DLD1 (cell line): ENCODE measurements at regions not wholly inside any gene's neighbourhood (a gene's known extent, or its start where the extent isn't known, plus 50 kb on each side); places are given as distances from the start of the nearest gene placed in this dataset.

Source experiments
- in situ Hi-C: cut with HindIII; loops from 2 replicates; pipeline ENCODE4 v1.10.0; 2017; ENCODE audit warnings: low sequenced_read_pairs

DNA sequence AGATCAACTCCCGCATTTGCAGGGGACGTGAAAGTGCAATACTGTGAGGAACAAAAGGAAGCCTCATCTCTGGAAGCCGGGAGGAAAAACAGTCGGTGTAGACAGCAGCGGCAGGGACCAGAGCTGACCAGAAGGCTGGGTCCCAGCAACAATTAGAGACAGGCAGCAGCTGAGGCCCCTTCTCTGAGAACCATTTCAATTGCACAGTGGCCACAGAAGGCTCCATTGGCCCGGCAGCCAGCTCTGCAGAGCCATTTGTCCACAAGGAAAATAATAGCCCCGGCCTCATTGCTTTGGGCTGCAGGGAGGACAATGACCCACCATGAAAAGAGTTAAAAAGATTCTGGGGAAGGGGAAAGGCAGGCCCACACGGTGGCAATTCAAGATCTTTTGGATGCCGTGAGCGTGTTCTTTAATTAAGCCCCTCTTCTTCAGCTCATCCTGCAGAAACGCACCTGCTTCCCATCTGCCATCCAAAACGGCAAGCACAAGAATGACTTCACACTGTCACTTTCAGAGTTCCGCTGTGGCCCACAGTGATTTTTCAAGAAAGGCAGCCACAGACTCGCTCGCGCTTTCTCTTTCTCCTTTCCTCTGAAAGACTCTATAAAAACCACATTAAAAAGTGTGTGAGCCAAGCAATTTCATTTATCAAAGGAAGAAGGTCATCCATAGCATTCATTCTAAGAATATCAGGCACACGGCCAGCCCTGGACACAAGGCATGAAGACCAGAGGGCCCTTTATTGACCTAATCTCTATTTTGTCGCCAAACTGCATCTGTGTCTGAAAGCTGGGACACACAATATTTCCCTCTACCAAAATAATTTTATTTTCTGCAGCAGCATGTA lies 293.6 kb downstream of the SOX11 start:
- in situ Hi-C loops = no loop called here

DNA sequence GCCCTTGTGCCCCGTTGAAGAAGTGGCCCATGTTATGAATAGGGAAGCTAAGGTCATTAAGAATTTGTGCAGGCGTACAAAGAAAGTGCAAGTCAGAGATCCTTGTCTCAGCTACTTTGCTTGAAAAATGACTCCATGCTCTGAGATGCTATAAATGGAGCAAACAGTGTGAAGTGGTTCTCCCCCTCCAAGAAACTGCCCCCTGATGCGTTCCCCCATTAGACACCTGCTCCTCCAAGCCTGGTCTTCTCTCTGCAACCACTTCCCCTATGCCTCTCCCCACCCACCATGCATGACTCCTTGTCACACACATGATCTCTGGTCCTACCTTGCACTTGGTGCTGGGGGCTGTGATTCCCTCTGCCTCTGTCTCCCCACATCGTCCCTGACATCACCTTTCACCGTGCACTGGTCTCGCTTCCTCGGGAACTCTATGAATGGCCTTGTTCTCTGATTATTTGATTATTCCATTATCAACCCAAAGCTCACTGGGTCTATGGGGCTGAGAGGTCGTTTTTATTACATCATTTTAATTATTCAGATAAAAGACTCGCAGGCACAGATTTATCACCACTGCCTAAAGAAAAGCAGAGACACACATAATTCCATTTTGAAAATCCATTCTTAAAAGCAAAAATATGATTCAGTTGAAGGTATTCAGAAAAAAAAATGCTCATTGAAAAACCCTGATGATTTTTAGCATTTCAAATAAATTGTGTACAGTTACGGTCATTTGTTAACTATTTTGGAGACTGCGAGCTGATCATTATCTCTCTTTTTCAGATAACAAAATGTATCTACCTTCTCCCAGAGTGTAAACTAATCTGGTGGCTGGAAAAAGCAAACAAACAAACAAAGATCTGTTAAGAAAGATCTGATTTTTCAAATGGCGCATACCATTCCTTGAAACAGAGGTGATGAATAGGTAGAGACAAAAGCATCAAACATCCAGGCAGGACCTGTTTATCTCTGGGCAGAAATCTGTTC lies 294.9 kb downstream of the SOX11 start:
- in situ Hi-C loops = no loop called here

DNA sequence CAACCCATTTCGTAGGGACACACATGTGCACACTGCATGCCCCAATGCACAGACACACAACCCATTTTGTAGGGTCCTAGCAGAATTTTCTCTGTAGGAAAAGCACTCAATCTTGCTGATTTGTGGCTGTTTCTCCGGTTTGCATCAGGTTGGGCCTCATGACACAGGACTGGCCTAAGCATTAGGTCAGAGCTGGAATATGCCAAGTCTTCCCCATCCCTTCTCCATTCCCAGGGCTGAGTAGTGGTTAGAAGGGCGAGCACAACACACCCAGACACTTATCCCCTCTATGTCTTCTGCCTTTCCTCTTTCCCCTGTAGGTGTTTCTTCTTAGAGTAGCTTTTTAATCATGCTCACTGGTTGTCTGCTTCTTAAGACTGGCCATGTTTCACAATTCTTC lies 295.9 kb downstream of the SOX11 start:
- in situ Hi-C loops = no loop called here

DNA sequence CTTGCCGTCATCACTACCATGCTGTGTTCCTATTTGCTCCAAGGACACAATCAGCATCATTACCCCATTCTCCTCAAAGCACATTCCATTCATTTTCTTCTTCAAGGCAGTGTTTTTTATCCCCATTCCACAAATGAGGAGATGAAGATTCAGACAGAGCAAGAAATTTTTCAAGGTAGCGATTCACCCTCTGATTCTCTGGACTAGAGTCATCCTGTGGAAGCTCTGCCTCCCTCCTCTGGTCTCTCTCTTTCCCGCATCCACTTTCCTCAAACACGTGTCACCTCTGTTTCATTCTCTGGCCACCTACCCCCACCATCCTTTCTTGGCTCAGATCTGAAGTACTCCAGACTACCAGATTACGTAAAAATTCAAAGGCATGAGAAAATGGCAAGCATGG lies 297.9 kb downstream of the SOX11 start:
- in situ Hi-C loops = no loop called here

DNA sequence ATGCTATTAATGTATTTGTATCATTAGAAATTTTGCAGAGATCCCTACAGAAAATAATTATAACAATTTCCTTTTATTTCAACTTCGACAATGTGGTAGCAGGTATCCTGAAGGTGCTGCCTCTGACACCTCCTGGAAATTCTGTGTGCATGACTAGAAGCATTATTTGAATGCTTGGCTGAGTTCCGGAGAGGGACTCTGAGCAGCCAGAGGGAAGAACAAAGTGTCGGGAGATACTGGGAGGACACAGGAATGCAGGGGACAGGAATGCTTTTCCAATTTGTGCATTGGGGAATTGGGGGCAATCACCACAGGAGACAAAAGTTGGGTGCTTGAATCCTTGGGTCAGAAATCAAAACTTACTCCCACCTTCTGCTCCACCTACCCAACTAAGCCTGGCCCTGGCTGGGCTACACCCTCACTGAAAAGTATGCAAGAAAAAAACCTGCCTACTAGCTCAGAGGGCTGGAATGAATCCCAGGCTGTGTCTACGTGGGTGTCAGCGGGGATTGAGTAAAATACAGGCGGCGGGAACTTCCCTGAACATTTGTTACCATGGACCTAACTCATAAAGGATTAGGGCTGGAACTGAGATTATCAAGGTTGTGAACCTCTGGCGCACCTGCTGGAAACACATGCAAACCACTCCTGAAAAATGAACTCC lies 299.3 kb downstream of the SOX11 start:
- in situ Hi-C loops = no loop called here

DNA sequence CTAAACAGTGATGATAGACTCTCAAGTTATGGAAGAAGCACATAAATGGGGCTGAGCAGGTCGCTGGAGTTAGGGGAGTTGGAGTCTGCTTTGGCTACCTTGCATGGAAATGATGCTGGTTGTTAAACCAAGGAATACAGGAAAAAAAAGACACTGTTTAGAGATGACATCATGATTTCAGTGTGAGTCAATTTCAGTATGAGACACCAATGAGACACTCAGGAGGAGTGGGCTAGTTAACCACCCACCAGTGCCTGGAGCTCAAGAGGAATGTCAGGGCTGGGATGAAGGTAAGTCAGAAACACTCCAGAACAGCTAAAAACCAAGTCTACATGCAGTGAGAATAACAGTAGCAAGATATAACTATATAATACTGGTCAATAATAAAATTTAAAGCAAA lies 303.6 kb downstream of the SOX11 start:
- in situ Hi-C loops = no loop called here

DNA sequence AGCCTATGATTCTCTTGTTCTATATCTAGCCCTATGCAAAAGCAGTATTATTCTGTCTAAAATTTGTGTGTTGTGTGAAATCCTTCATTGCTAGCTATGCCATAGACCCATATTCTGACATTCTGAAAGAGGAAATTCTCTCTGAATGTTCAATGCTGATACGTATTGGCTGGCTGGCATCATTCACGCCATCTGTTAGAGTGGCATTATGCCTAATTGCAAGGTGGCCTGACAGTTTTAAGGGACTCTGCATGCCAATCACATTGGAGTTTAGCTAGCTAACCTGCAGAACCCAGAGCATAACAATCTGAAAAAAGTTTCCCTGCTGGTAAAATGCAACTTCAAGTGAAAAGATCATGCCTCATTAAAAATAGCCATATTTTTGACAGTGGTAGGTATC lies 316.0 kb downstream of the SOX11 start:
- in situ Hi-C loops = no loop called here

DNA sequence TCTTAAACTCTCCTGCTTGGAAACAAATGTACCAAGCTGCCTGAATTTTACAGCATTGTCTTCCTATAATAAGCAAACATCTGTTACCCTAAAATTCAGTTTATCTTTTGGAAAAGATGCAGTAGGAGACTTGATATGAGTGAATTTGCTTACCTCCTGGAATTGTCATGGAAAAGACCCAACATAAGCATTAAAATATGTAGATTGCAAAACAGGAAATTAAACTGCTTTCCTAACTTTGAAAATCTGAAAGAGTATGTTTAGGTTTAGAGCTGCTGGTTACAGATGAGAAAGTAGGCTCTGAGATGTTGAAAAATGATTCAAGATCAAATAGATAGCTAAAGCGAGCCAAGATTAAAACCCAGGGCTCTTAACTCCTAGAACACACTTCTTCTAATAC lies 316.5 kb downstream of the SOX11 start:
- in situ Hi-C loops = no loop called here

DNA sequence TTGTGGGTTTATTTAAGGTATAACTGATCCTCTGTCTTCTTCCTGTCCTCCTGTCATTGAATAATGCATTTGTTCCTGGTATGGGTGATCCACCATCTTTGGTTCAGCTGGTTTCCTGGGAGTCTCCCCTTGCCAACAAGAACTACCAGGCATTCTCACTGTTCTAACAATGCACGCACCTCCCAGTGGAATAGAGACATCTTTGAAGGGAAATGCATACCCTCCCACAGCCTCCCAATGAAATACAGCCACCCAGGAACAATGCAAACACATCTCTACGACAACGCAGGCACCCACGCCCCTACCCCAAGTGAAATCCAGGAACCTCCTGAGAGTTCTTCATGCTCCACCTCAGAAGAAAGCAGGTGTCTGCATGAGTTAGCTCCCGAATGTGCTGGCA lies 318.0 kb downstream of the SOX11 start:
- in situ Hi-C loops = no loop called here

DNA sequence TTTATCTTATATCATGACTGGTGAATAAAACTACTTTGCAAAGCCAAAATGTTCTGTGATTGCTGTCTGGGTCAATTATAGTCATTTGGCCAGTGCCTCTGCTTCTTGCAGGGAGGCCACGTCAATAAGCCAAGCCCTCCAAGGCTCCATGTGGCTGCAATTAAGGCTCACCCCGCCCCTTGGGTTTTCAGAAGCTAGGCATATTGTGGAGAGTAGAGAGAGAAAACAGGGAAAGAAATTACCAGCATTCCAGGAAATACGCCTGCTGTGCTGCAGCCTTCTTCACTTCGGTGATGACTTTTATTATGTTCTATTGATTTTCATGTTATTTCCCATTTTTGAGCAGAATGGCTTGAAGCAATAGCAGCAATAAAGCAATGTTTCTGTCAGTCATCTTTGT lies 319.7 kb downstream of the SOX11 start:
- in situ Hi-C loops = no loop called here

DNA sequence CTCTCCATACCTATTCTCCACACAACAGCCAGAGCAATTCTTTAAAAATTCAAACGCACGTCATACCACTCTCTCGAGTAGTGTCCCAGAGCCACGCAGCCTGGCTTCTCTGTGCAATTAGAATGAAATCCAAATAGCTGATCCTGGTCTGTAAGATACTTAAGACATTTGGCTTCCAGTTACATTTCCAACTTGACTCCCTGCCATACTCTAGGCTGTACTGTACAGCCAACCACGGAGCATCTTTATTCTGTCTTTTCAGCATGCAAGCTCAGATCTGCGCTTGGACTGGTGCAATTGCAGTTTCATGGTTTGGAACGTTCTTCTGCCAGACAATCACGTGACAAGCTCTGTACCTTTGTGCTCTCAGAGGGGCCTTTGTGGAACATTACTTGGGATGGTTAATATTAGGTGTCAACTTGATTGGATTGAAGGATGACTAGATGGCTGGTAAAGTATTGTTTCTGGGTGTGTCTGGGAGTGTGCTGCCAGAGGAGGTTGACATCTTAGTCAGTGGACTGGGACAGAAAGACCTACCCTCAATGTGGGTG lies 325.6 kb downstream of the SOX11 start:
- in situ Hi-C loops = no loop called here

DNA sequence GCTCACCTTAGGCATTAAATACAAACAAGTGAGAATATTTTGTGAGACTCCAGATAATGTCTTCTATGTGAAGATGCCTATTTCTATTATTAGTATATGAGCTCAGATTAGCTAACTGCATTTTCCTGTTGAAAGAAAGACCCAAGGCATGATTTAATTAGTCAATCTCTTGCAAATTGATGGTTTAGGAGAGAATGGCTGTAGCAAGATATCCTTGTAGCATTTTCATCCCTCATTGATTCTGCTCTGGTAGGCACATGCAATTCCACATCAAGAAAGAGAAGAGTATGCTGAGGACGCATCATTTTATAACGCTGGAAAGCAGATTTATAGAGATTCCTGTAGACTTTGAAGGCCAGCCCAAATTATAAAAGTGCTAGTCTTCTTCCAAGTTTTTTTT lies 332.0 kb downstream of the SOX11 start:
- in situ Hi-C loops = no loop called here

DNA sequence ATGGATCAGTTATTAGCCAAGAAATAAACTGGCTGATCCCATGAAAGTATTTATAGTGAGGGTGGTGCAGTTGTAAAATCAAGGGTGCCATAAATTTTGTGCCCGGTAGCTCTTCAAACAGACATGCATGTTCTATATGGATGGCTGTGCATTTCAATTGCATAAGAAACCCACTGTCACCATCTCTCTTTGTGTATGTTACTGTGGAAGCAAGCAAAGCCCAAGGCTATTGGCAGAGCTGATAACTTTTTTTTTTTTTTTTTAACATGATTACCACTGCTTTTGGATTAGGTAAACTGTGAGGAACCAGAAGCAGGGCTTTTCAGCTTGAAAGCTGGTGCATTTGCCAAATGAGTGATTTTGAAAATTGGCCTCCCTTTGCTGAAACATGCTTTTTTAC lies 332.6 kb downstream of the SOX11 start:
- in situ Hi-C loops = no loop called here

DNA sequence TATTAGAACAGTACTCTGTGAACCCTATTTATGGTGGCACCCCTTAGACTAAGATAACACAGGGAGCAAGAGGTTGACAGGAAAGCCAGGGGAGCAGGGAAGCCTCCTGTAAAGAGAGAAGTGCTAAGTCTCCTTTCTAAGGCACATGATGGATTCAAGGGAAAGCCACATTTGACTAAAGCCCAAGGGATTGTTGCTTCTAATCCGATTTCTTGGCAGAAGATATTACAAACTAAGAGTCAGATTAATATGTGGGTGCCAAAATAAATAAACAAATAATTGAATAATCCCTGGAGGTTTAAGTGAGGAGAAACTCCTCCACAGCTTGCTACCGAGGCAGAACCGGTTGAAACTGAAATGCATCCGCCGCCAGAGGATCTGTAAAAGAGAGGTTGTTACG lies 333.2 kb downstream of the SOX11 start:
- in situ Hi-C loops = no loop called here

DNA sequence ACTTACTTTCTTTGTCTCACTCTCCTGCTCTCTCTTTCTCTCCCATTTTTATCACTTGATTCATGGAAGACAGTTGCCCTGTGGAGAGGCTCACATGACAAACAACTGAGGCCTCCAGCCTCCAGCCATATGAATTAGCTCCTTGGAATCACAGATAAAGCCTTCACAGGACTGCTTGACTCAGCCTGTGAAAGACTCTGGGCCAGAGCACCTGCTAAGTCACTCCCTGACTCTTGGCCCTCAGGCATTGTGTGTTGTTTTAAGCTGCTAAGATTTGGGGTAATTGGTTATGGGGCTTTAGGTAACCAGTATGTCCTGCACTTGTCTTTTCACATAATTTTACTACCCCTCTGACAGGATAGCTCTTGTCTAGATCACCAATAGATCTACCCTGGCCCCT lies 334.9 kb downstream of the SOX11 start:
- in situ Hi-C loops = no loop called here

DNA sequence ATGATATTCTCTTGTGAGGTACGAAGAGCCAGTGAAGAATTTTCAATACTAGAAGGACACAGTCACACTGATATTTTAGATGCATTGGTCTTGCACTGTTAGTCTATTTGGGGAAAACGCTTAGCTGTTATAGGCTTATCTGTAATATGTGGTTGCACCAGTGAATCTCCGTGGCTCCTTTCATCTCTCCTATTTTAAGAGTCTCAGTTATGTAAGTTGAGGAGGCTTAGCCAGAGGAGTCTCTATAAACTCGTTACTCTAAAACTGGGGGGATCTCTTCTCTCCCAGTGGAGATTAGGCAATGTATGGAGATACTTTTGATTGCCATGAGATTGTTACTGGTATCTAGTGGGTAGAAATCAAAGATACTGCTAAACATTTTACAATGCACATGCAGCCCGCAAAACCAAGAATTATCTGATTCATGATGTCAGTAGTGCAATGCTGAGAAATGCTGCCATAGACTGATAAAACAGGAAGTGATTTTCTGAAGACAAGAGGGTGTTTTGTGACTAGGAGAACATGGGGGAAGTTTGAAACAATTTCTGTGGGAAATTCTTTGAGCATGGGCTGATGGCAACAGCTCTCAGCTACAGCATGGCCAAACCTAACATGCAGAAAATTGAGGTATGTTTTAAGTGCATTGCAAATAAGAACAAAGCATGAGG lies 339.1 kb downstream of the SOX11 start:
- in situ Hi-C loops = no loop called here

DNA sequence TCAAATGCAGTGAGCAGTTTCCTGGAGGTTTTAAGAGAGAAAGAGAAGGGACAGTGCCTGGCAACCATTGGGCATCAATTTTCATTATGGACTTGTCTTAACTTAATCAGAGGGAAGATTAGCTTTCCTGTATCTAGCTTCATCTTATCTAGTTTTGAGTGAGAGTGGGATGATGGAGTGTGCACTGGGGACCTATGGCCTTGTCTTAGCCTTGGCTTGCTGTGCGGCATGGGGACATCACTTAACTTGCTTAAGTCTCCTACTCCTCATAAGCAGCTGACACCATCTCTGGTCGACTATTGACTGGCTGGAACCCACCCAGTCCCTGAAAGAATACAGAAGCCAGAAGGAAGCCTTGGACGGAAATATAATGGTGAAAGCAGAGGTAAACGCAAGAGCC lies 344.0 kb downstream of the SOX11 start:
- in situ Hi-C loops = no loop called here

DNA sequence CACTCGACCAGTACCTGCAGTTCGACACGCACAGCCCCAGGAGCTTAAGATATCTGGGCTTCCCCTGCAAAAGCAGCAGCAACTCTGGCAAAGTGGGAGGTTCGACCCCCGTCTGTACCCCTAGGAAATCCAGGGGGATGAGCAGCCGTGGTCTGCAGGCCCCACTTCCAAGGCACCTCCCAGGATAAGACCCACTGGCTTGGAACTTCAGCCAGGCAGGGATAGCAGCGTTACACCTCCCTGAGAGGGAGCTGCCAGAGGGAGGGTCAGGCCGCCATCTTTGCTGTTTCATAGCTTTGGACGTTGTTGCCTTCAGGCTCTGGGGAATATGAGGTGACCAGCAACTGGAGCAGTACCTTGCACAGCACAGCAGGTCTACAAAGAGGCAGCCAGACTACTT lies 351.1 kb downstream of the SOX11 start:
- in situ Hi-C loops = loop anchor here (10.0 kb wide), 1 partner anchor 462 kb away; no protein-coding TSS in a partner anchor

DNA sequence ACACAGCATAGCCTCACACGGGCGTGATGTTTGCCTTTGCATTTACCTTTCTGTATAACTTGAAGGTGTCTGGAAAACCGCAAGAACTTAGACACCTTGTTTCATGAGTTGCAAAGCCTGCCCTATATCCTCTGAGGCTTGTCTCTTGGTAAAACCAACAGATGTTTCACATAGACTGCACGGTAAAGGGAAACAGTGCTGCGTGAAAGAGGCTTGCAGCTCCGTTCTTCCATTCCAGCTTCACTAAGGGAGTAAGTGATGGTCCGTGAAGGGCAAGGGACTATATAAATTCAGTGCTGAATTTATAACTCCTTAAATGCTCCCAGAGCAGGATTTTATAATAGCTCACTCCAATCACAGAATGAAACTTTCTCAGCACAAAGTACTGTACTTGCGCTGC lies 360.5 kb downstream of the SOX11 start:
- in situ Hi-C loops = no loop called here

DNA sequence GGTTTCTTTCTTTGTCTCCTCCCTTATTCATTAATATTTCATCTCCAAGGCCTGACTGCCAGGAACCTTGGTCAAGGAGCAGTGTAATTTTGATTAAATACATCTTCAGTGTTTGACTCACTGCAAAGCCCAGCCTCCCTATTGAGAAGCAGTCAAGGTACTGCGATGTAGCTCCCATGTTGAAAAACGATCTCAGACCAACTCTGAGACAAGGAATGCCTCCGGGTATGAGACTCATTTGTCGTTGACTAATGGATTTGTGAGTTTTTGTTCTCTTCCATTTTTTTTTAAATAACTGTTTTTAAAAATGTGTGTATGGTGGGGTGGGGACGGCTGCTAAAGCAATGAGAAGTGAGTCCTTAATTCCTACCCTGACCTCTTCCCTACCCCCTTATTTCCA lies 361.6 kb downstream of the SOX11 start:
- in situ Hi-C loops = no loop called here
